Endothelial cell of umbilical vein (primary cell): ENCODE measurements at regions not wholly inside any gene's neighbourhood (a gene's known extent, or its start where the extent isn't known, plus 50 kb on each side); places are given as distances from the start of the nearest gene placed in this dataset.

ENCODE experiments used
- EZH2 ChIP-seq: IDR thresholded peaks from 2 replicates; pipeline ENCODE4 v1.6.1; 2012; ENCODE audit warnings: borderline replicate concordance, low read depth, mild to moderate bottlenecking, moderate library complexity, low read length, inconsistent platforms; ENCODE audit not compliant: severe bottlenecking
- MYC ChIP-seq: IDR thresholded peaks from one replicate; pipeline ENCODE4 v1.6.1; 2011; ENCODE audit warnings: mild to moderate bottlenecking, low read depth, low read length
- POLR2A ChIP-seq: IDR thresholded peaks from 2 replicates; pipeline ENCODE4 v1.6.1; 2012; ENCODE audit warnings: low read depth, mild to moderate bottlenecking, control low read depth, low read length
- POLR2AphosphoS5 ChIP-seq: IDR thresholded peaks from 2 replicates; pipeline ENCODE4 v1.6.1; 2012; ENCODE audit warnings: low read depth, mild to moderate bottlenecking, control low read depth, low read length, moderate library complexity; ENCODE audit not compliant: insufficient read depth
- TF ChIP-seq, protein P1 (sequence below), 2 donors: IDR thresholded peaks; 1 replicate in 1 of 2; 2 replicates in 1 of 2; pipeline ENCODE4 v1.5.1; 2011; ENCODE audit warnings: low read length in 2 of 2, mild to moderate bottlenecking in 2 of 2, moderate library complexity in 2 of 2, control low read depth in 1 of 2, inconsistent platforms in 1 of 2, low read depth in 1 of 2; ENCODE audit not compliant: insufficient read depth in 1 of 2; ENCODE audit errors: extremely low read depth in 1 of 2
- TF ChIP-seq, protein P2 (sequence below): IDR thresholded peaks from 2 replicates; pipeline ENCODE4 v1.6.1; 2011; ENCODE audit not compliant: insufficient read depth, insufficient read length

DNA sequence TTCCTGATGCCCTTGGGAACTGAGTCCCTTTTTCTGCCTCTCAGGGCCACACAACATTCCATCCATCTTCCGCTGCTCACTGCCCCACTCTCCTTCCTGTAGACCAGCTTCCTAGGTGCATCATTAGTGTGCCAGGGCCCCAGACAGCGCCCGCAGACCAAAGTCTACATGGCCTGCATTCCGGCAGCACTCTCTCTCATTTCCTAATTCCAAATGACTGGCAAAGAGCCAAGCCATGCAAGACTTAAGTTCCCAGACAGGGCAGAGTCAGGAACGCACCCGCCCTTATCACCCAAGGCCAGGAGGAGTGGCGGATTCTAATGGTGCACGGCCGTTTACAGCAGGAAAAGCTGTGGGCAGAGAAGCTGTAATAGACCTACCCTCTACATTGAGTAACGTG lies 159.8 kb upstream of the ARID1B start:
- TF ChIP-seq, protein P1, sequence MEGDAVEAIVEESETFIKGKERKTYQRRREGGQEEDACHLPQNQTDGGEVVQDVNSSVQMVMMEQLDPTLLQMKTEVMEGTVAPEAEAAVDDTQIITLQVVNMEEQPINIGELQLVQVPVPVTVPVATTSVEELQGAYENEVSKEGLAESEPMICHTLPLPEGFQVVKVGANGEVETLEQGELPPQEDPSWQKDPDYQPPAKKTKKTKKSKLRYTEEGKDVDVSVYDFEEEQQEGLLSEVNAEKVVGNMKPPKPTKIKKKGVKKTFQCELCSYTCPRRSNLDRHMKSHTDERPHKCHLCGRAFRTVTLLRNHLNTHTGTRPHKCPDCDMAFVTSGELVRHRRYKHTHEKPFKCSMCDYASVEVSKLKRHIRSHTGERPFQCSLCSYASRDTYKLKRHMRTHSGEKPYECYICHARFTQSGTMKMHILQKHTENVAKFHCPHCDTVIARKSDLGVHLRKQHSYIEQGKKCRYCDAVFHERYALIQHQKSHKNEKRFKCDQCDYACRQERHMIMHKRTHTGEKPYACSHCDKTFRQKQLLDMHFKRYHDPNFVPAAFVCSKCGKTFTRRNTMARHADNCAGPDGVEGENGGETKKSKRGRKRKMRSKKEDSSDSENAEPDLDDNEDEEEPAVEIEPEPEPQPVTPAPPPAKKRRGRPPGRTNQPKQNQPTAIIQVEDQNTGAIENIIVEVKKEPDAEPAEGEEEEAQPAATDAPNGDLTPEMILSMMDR (IDR thresholded peaks at IDR 0.05; ENCODE audit: extremely low read depth in 1 of 2, insufficient read depth in 1 of 2, low read depth in 1 of 2, low read length in 2 of 2), result no peak
- no peak for TF ChIP-seq POLR2AphosphoS5
- TF ChIP-seq MYC, result no peak
- no peak for TF ChIP-seq POLR2A
- TF ChIP-seq EZH2, result no peak
- TF ChIP-seq, protein P2, sequence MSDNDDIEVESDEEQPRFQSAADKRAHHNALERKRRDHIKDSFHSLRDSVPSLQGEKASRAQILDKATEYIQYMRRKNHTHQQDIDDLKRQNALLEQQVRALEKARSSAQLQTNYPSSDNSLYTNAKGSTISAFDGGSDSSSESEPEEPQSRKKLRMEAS, result no peak
